Osteoblast (primary cell): ENCODE measurements at regions not wholly inside any gene's neighbourhood (a gene's known extent, or its start where the extent isn't known, plus 50 kb on each side); places are given as distances from the start of the nearest gene placed in this dataset.

Source experiments
- DNase-seq: peaks from one replicate; pipeline ENCODE4 v3.0.0; 2011; ENCODE audit warnings: low spot score, mixed read lengths; ENCODE audit not compliant: insufficient read length; ENCODE audit errors: missing footprints
- H2AFZ ChIP-seq: 2 replicates; pipeline ENCODE4 v1.6.0; 2011; ENCODE audit warnings: mild to moderate bottlenecking, low read length
- H3K27ac ChIP-seq: 2 replicates; pipeline ENCODE4 v1.5.1; 2011; ENCODE audit warnings: mild to moderate bottlenecking, low read depth, low read length, moderate library complexity
- H3K27me3 ChIP-seq: 2 replicates; pipeline ENCODE4 v1.6.0; 2012; ENCODE audit warnings: mild to moderate bottlenecking, control low read depth, inconsistent platforms, low read length, moderate library complexity; ENCODE audit not compliant: insufficient read depth
- H3K36me3 ChIP-seq: 2 replicates; pipeline ENCODE4 v1.5.1; 2011; ENCODE audit warnings: mild to moderate bottlenecking, low read length, control low read depth, moderate library complexity; ENCODE audit not compliant: insufficient read depth
- H3K4me1 ChIP-seq: 2 replicates; pipeline ENCODE4 v1.5.1; 2011; ENCODE audit warnings: mild to moderate bottlenecking, low read length, control low read depth, moderate library complexity; ENCODE audit not compliant: insufficient read depth
- H3K4me2 ChIP-seq: 2 replicates; pipeline ENCODE4 v1.6.0; 2011; ENCODE audit warnings: mild to moderate bottlenecking, low read length; ENCODE audit not compliant: insufficient read depth
- H3K4me3 ChIP-seq: fragments of 200-600 bp; sonication (generic); 3 replicates; pipeline ENCODE4 v1.5.1; 2012; ENCODE audit warnings: mild to moderate bottlenecking, low read length, inconsistent platforms; ENCODE audit not compliant: insufficient read depth
- H3K79me2 ChIP-seq: 2 replicates; pipeline ENCODE4 v1.6.0; 2012; ENCODE audit warnings: mild to moderate bottlenecking, low read length, control low read depth, inconsistent platforms; ENCODE audit not compliant: insufficient read depth
- H3K9me3 ChIP-seq: 2 replicates; pipeline ENCODE4 v1.5.1; 2011; ENCODE audit warnings: low read depth, low read length, control low read depth
- H4K20me1 ChIP-seq: 2 replicates; pipeline ENCODE4 v1.6.0; 2012; ENCODE audit warnings: mild to moderate bottlenecking, low read length, control low read depth; ENCODE audit not compliant: insufficient read depth
- CTCF ChIP-seq: IDR thresholded peaks from 2 replicates; pipeline ENCODE4 v1.5.1; 2011; ENCODE audit warnings: mild to moderate bottlenecking, low read depth, low read length, moderate library complexity; ENCODE audit errors: extremely low read depth

GRCh38 chr13:84653915-84654534 is 771.8 kb upstream of the SLITRK1 start:
- H3K36me3 ChIP-seq = no peaks in the 10 kb centered on the region
- H3K27me3 ChIP-seq = no peaks in the 10 kb centered on the region
- no peak for TF ChIP-seq CTCF

GRCh38 chr13:84651705-84652104 is 769.4 kb upstream of the SLITRK1 start:
- Histone ChIP-seq H3K79me2 (no peaks in the 10 kb centered on the region), H3K36me3 (no peaks in the 10 kb centered on the region), H4K20me1 (no peaks in the 10 kb centered on the region), H3K27ac (peak overlapping the region; percentile 68), H3K4me2 (no peak overlapping the region), H2AFZ (no peak overlapping the region), H3K27me3 (no peaks in the 10 kb centered on the region), H3K4me3 (no peak overlapping the region), H3K4me1 (peaks cover 13% of the 10 kb centered on the region), H3K9me3 (no peaks in the 10 kb centered on the region)
- no peak for TF ChIP-seq CTCF
- no peak for DNase-seq

More at GRCh38 chr13:84653915-84654534, 771.8 kb upstream of the SLITRK1 start:
- no peak overlapping the region for H3K4me3 ChIP-seq
- DNase-seq = no peak
- H3K4me2 ChIP-seq = no peak overlapping the region
- no peak overlapping the region for H3K27ac ChIP-seq
- H3K79me2 ChIP-seq = no peaks in the 10 kb centered on the region
- H3K9me3 ChIP-seq = no peaks in the 10 kb centered on the region
- H2AFZ ChIP-seq = no peak overlapping the region
- peaks cover 13% of the 10 kb centered on the region for H3K4me1 ChIP-seq
- H4K20me1 ChIP-seq = no peaks in the 10 kb centered on the region

- H3K4me2 ChIP-seq = no peak overlapping the region
- H3K27ac ChIP-seq = peak overlapping the region; percentile 68
- H2AFZ ChIP-seq = no peak overlapping the region
- H3K9me3 ChIP-seq = no peaks in the 10 kb centered on the region
- no peaks in the 10 kb centered on the region for H3K79me2 ChIP-seq
- no peaks in the 10 kb centered on the region for H3K36me3 ChIP-seq
- no peak for DNase-seq
- no peaks in the 10 kb centered on the region for H4K20me1 ChIP-seq
- H3K4me1 ChIP-seq = peaks cover 13% of the 10 kb centered on the region
- H3K4me3 ChIP-seq = no peak overlapping the region
- no peaks in the 10 kb centered on the region for H3K27me3 ChIP-seq
- no peak for TF ChIP-seq CTCF
Measured at GRCh38 chr13:84651288-84651687, 769.0 kb upstream of the SLITRK1 start.

GRCh38 chr13:84649853-84650252 is 767.6 kb upstream of the SLITRK1 start:
- no peaks in the 10 kb centered on the region for H4K20me1 ChIP-seq
- no peak for TF ChIP-seq CTCF
- no peaks in the 10 kb centered on the region for H3K27me3 ChIP-seq
- no peaks in the 10 kb centered on the region for H3K36me3 ChIP-seq
- no peaks in the 10 kb centered on the region for H3K9me3 ChIP-seq
- no peaks in the 10 kb centered on the region for H3K79me2 ChIP-seq
- peak overlapping the region; percentile 16 for H2AFZ ChIP-seq
- peaks cover 16% of the 10 kb centered on the region for H3K4me1 ChIP-seq
- no peak for DNase-seq
- no peak overlapping the region for H3K27ac ChIP-seq
- no peak overlapping the region for H3K4me2 ChIP-seq
- no peak overlapping the region for H3K4me3 ChIP-seq
